ENCODE measurements at regions not wholly inside any gene's neighbourhood (a gene's known extent, or its start where the extent isn't known, plus 50 kb on each side); places are given as distances from the start of the nearest gene placed in this dataset.
A peak's percentile ranks its signal among the peaks of the same experiment; 100 is the strongest.
"Not testable (repeated sequence)": the region's sequence is repeated elsewhere in the genome, so short reads cannot be mapped to it uniquely, and the experiment has no call there.

DNA sequence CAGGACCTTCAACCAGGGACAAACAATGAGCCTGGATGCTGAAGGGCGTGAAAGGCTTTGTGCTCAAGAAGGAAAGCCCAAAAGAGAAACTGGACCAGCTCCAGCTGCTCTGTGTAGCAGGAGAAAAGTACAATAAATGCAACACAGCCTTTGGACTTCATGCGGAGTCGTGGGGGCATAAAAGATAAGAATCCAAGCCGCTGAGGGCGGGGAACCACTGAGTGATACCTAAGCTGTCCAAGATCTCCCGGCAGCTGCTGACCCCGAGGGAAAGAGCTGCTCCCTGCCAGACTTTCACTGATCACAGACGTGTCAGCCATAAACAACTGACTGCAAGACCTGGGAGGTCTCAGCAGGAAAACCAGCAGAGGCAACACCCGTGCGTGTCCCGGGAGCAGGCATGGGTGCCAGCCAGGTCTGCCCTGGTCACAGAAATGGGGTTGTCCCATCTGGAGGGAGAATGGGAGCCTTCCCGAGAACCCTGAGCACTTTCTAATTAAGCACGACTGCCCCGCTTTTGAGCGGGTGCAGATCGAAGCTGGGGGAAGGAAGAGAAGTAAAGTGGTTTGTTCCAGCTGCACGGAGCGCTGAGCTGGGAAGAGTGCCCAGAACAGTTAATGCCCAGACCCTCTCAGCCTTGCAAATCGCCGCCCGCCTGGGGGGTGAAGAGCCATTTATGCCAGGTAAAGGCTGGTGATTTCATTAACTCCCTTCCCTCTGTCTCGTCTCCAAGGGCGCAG lies 68.3 kb upstream of the TARDBP start:
- peak; percentile 25 for DNase-seq (ENCODE audit: low read depth)
- H3K4me3 ChIP-seq (replicated peaks; ENCODE audit: low read depth, low read length) = peak overlapping the region; percentile 38
- TF ChIP-seq, protein P1, sequence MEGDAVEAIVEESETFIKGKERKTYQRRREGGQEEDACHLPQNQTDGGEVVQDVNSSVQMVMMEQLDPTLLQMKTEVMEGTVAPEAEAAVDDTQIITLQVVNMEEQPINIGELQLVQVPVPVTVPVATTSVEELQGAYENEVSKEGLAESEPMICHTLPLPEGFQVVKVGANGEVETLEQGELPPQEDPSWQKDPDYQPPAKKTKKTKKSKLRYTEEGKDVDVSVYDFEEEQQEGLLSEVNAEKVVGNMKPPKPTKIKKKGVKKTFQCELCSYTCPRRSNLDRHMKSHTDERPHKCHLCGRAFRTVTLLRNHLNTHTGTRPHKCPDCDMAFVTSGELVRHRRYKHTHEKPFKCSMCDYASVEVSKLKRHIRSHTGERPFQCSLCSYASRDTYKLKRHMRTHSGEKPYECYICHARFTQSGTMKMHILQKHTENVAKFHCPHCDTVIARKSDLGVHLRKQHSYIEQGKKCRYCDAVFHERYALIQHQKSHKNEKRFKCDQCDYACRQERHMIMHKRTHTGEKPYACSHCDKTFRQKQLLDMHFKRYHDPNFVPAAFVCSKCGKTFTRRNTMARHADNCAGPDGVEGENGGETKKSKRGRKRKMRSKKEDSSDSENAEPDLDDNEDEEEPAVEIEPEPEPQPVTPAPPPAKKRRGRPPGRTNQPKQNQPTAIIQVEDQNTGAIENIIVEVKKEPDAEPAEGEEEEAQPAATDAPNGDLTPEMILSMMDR (IDR thresholded peaks at IDR 0.05; ENCODE audit: low read length, missing control alignments) = no peak

DNA sequence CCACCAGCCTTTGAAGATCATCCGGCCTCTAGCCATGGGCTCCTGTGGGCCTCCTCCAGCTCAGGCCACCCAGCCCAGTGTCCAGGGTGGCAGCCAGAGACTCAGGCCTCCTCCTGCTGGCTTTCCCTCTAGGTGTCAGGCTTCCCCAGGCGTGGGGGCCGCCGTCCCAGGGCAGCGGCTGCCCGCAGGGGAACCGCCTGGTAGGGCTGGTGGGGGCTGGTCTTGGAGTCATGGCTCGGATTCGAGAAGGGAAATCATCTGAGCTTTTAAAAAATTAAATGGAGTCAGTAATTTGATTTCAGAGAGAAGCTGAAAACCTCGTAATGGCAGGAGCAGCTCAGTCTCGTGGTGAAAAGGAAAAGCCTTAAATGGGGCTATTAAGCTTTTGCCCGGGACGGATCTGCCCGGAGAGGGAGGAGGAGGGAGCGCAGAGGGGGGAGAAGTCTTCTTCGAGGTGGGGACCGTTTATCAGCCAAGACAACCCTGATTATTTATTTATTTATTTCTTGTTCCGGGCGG lies 66.4 kb upstream of the TARDBP start:
- TF ChIP-seq, protein P1 (IDR thresholded peaks at IDR 0.05; ENCODE audit: low read length, missing control alignments) = no peak
- no peak overlapping the region for H3K4me3 ChIP-seq (replicated peaks; ENCODE audit: low read depth, low read length)
- no peak for DNase-seq (ENCODE audit: low read depth)

DNA sequence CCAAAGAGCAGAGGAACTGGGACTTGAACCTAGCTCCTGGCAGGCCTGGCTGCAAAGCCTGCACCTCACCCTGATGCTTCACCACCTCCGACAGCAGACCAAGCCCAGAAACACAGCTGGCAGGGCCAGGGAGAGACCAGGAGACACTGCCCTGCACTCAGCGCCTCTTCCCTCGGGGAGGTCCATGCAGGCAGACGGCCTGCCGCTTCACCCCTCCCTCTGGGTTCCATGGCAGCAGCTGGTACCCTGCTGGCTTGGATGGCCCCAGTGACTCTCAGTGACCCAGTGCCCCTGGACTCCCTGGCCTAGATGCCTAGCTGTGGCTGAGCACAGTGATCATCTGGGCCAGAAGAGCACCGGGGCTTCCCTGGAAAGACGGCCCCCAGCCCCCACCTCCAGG lies 65.3 kb upstream of the TARDBP start:
- no peak overlapping the region for H3K4me3 ChIP-seq (replicated peaks; ENCODE audit: low read depth, low read length)
- TF ChIP-seq, protein P1 (IDR thresholded peaks at IDR 0.05; ENCODE audit: low read length, missing control alignments) = no peak
- DNase-seq (ENCODE audit: low read depth) = no peak

DNA sequence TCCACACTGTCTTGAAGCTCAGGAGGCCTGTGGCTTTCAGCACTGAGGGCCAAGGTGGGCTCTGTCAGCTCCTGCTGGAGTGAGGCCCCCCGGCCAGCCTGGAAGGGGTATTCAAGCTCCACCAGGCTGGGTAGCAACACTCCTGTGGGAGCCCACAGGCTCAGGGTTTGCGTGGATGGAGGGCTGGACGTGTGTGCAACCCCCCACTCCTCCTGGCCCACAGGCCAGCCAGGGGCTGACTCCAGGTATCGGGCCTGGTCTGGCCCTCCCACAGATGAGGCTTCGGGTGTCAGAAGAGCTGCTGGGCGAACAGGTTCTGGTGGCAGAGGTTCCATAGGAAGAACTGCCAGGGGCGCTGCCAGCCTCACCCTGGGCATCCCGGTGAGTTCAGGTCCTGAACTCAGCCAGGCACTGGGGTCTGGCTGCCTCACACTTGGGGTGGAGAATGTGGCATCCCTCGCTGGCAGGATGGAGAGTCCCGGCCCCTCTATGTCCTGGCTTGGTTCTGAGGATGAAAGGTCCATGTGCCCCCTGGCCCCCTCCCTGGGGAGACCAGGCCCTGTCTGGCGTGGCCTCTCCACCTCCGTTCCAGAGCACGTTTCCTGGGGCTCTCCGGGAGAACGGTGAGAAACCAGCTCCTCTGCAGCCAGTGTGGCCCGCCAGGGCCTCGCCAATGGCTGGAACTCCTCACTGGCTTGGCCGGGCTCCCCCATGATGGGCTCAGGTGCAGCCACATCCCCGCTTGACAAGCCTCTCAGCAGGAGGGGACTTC lies 64.6 kb upstream of the TARDBP start:
- TF ChIP-seq, protein P1 (IDR thresholded peaks at IDR 0.05; ENCODE audit: low read length, missing control alignments) = no peak
- no peak overlapping the region for H3K4me3 ChIP-seq (replicated peaks; ENCODE audit: low read depth, low read length)
- no peak for DNase-seq (ENCODE audit: low read depth)

DNA sequence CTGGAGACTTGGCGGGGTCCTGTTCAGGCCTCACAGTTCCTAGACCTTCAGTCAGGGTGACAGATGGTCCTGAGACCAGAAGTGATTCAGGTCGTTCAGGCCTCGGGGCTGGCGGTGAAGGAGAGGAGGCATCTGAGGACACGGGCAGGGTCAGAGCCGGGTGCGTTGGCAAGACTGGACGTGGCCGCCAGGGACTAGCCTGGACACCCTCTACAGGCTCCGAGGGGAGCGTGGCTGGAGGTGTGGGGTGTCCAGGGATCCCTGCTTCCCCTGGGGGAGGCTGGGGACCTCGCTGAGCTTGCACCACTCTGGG lies 64.0 kb upstream of the TARDBP start:
- no peak for DNase-seq (ENCODE audit: low read depth)
- TF ChIP-seq, protein P1 (IDR thresholded peaks at IDR 0.05; ENCODE audit: low read length, missing control alignments) = no peak
- H3K4me3 ChIP-seq (replicated peaks; ENCODE audit: low read depth, low read length) = no peak overlapping the region

DNA sequence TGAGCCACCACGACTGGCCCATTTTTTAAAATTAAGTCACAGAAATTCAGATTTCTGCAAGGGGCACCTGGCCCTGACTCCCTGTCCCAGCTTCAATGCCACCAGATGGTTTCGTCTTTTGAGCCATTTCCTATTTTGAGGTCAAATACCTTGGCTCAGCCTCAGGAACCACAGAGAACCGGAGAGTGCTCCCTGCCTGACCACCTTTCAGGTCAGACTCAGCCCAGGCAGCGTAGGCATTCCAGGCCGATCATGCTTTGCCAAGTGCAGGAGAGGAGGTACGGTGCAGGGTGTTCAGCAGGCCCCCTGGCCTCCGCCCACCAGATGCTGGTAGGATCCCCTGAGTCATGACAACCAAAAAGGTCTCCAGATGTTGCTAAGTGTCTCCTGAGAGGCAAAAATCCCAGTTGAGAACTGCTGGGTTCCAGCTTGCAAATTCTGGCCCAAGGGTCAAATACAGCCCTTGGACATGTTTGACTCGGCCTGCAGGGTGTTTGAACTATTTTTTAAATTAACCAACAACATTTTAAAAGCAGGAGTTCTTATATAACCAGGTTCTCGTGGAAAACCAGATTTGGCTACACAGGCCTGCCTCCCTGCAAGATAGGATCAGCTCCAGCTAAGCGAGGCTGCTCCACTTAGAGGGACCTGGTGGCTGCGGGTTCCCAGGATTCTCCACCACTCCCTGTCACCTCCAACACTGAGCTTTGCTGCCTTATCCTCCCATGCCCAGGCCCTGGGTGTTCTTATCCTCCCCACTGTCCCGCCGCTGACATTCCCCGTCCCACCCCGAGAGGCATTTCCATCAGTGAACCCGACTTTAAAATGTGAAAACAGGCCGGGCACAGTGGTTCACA lies 61.9 kb upstream of the TARDBP start:
- TF ChIP-seq, protein P1 (IDR thresholded peaks at IDR 0.05; ENCODE audit: low read length, missing control alignments) = no peak
- H3K4me3 ChIP-seq (replicated peaks; ENCODE audit: low read depth, low read length) = no peak overlapping the region
- DNase-seq (ENCODE audit: low read depth) = no peak

DNA sequence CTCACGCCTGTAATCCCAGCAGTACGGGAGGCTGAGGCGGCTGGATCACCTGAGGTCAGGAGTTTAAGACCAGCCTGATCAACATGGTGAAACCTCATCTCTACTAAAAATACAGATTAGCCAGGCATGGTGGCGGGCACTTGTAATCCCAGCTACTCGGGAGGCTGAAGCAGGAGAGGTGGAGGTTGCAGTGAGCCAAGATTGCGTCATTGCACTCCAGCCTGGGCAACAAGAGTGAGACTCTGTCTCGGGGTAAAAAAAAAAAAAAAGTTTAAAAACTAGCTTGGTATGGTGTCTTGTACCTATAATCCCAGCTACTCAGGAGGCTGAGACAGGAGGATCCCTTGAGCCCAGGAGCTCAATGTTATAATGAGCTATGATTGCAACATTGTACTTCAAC lies 61.2 kb upstream of the TARDBP start:
- H3K4me3 ChIP-seq (replicated peaks; ENCODE audit: low read depth, low read length); DNase-seq (ENCODE audit: low read depth): not testable (repeated sequence)

Data from fibroblast of pulmonary artery (primary cell).